MCF 10A (cell line): ENCODE measurements at regions not wholly inside any gene's neighbourhood (a gene's known extent, or its start where the extent isn't known, plus 50 kb on each side); places are given as distances from the start of the nearest gene placed in this dataset.

Experiments
- BruUV-seq: library from RNA; stranded (reverse); fragments of 400-500 nt; replicated peaks from 2 replicates; lab custom pipeline; 2021; lab: Mats Ljungman, UMichigan
- CTCF ChIA-PET: fragments of 300-600 bp; sonication (Branson Sonifier 250); formaldehyde crosslinking; extraction: SDS; loops from one replicate; lab custom pipeline; 2021; ENCODE audit warnings: antibody characterized with exemption, inconsistent platforms; lab: Yijun Ruan, JAX
- POLR2A ChIA-PET: fragments of 300-600, 350-650 bp; sonication (Branson Sonifier 250); formaldehyde crosslinking; extraction: SDS; loops from one replicate; lab custom pipeline; 2020; ENCODE audit warnings: antibody characterized with exemption, inconsistent platforms; lab: Yijun Ruan, JAX
- DNase-seq: peaks from one replicate; pipeline ENCODE4 v3.0.0-alpha.2; 2018; ENCODE audit not compliant: unreplicated experiment
- H3K27ac Mint-ChIP-seq: one replicate; pipeline ENCODE4 v1.8.0; 2022; ENCODE audit warnings: mild to moderate bottlenecking, low read depth, mixed read lengths; ENCODE audit not compliant: unreplicated experiment
- H3K27me3 Mint-ChIP-seq: one replicate; pipeline ENCODE4 v1.8.0; 2022; ENCODE audit warnings: mixed read lengths; ENCODE audit not compliant: insufficient read depth, unreplicated experiment
- H3K36me3 Mint-ChIP-seq: one replicate; pipeline ENCODE4 v1.8.0; 2022; ENCODE audit warnings: mild to moderate bottlenecking, moderate library complexity, mixed read lengths; ENCODE audit not compliant: insufficient read depth, unreplicated experiment
- H3K4me1 Mint-ChIP-seq: one replicate; pipeline ENCODE4 v1.8.0; 2022; ENCODE audit warnings: mixed read lengths; ENCODE audit not compliant: insufficient read depth, unreplicated experiment
- H3K4me3 Mint-ChIP-seq: one replicate; pipeline ENCODE4 v1.8.0; 2022; ENCODE audit warnings: mild to moderate bottlenecking, moderate library complexity, mixed read lengths; ENCODE audit not compliant: unreplicated experiment
- H3K9me3 Mint-ChIP-seq: one replicate; pipeline ENCODE4 v1.8.0; 2022; ENCODE audit warnings: mixed read lengths; ENCODE audit not compliant: unreplicated experiment
- CTCF ChIP-seq: fragments of 200-600 bp; IDR thresholded peaks from one replicate; pipeline ENCODE4 v1.8.0; 2022; ENCODE audit warnings: antibody characterized with exemption, mild to moderate bottlenecking; ENCODE audit not compliant: unreplicated experiment
- intact Hi-C: fragments of 100-400 bp; cut with micrococcal nuclease; formaldehyde crosslinking; loops from 2 replicates; pipeline ENCODE4 v1.14.1; 2022

GRCh38 chr3:163730684-163731083 is 1347.6 kb downstream of the SI start:
- H3K9me3 Mint-ChIP-seq: no peaks in the 10 kb centered on the region
- H3K4me1 Mint-ChIP-seq: no peaks in the 10 kb centered on the region
- BruUV-seq: no TSS peak
- intact Hi-C loops: no loop called here
- no peak overlapping the region for H3K27ac Mint-ChIP-seq
- no peaks in the 10 kb centered on the region for H3K36me3 Mint-ChIP-seq
- ChIA-PET CTCF (interaction anchor here (0.7 kb wide), 1 partner anchor 222 kb away, joined by 3 read pairs; no protein-coding TSS in a partner anchor), POLR2A (no interaction called here)
- TF ChIP-seq CTCF: no peak
- no peaks in the 10 kb centered on the region for H3K27me3 Mint-ChIP-seq
- no peak for DNase-seq
- no peak overlapping the region for H3K4me3 Mint-ChIP-seq

GRCh38 chr3:163726125-163726524 is 1352.2 kb downstream of the SI start:
- no peak overlapping the region for H3K27ac Mint-ChIP-seq
- TF ChIP-seq CTCF: no peak
- ChIA-PET POLR2A (no interaction called here), CTCF (no interaction called here)
- H3K4me1 Mint-ChIP-seq: no peaks in the 10 kb centered on the region
- no peaks in the 10 kb centered on the region for H3K36me3 Mint-ChIP-seq
- no peak overlapping the region for H3K4me3 Mint-ChIP-seq
- no TSS peak for BruUV-seq
- no peaks in the 10 kb centered on the region for H3K9me3 Mint-ChIP-seq
- no peaks in the 10 kb centered on the region for H3K27me3 Mint-ChIP-seq
- intact Hi-C loops: no loop called here
- no peak for DNase-seq

- Mint-ChIP-seq H3K27me3 (no peaks in the 10 kb centered on the region), H3K36me3 (no peaks in the 10 kb centered on the region), H3K9me3 (no peaks in the 10 kb centered on the region), H3K4me1 (no peaks in the 10 kb centered on the region), H3K27ac (no peak overlapping the region), H3K4me3 (no peak overlapping the region)
- BruUV-seq: no TSS peak
- no peak for TF ChIP-seq CTCF
- DNase-seq: no peak
- POLR2A ChIA-PET: no interaction called here
- CTCF ChIA-PET: no interaction called here
- intact Hi-C loops: no loop called here
Measured at GRCh38 chr3:163722405-163722804, 1355.9 kb downstream of the SI start.

GRCh38 chr3:163721596-163721995 is 1356.7 kb downstream of the SI start:
- TF ChIP-seq CTCF: no peak
- no peaks in the 10 kb centered on the region for H3K27me3 Mint-ChIP-seq
- CTCF ChIA-PET: interaction anchor here (0.7 kb wide), 1 partner anchor 238 kb away, joined by 3 read pairs; no protein-coding TSS in a partner anchor
- intact Hi-C loops: no loop called here
- H3K4me3 Mint-ChIP-seq: no peak overlapping the region
- no peak for DNase-seq
- no peaks in the 10 kb centered on the region for H3K36me3 Mint-ChIP-seq
- no peaks in the 10 kb centered on the region for H3K4me1 Mint-ChIP-seq
- no peak overlapping the region for H3K27ac Mint-ChIP-seq
- no peaks in the 10 kb centered on the region for H3K9me3 Mint-ChIP-seq
- POLR2A ChIA-PET: no interaction called here
- no TSS peak for BruUV-seq
